HepG2 (cell line): ENCODE measurements at regions not wholly inside any gene's neighbourhood (a gene's known extent, or its start where the extent isn't known, plus 50 kb on each side); places are given as distances from the start of the nearest gene placed in this dataset.

Experiments
- ATAC-seq: fragments of 200-7000 bp; cut with Tn5 transposase; 3 replicates; pipeline ENCODE4 v1.9.1; 2020; ENCODE audit warnings: mild to moderate bottlenecking, moderate library complexity
- BruUV-seq: library from RNA; stranded (reverse); fragments of 400-500 nt; replicated peaks from 2 replicates; lab custom pipeline; 2021; lab: Mats Ljungman, UMichigan
- CTCF ChIA-PET: fragments of 300-600 bp; formaldehyde crosslinking; extraction: SDS; loops from one replicate; lab custom pipeline; 2021; ENCODE audit warnings: low total read pairs, inconsistent platforms, low intra/inter-chr PET ratio; lab: Yijun Ruan, JAX
- POLR2A ChIA-PET: fragments of 350-600 bp; sonication (Branson Sonifier 250); formaldehyde crosslinking; loops from one replicate; lab custom pipeline; 2020; ENCODE audit warnings: antibody characterized with exemption, inconsistent platforms; lab: Yijun Ruan, JAX
- DNase-seq: peaks from one replicate; pipeline ENCODE4 v3.0.0-alpha.2; 2015; ENCODE audit warnings: low spot score
- FAIRE-seq: peaks from 3 replicates; lab custom pipeline; 2011; peaks lifted over from hg19 to GRCh38; lab: Jason Lieb, UNC
- H2AFZ ChIP-seq: one replicate; pipeline ENCODE4 v1.6.1; 2011; ENCODE audit warnings: low read length, inconsistent platforms
- H3K27ac ChIP-seq: fragments of 300-600 bp; 3 replicates; pipeline ENCODE4 v1.8.0; 2011; ENCODE audit warnings: mixed run types, mild to moderate bottlenecking, mixed read lengths, low read length, inconsistent platforms; ENCODE audit not compliant: insufficient read depth; ENCODE audit errors: extremely low read length
- H3K27me3 ChIP-seq, 2 experiments: fragments of 200-600 bp in 1 of 2; 2 replicates in 1 of 2; 3 replicates in 1 of 2; pipeline versions ENCODE4 v1.6.0 to v1.8.0; 2011; ENCODE audit warnings: low read length in 2 of 2, mild to moderate bottlenecking in 2 of 2, moderate library complexity in 2 of 2, inconsistent platforms in 1 of 2; ENCODE audit not compliant: insufficient read depth in 2 of 2, control insufficient read depth in 1 of 2
- H3K36me3 ChIP-seq, 2 experiments: fragments of 200-600 bp in 1 of 2; replicated peaks in 1 of 2; 2 replicates in 1 of 2; 3 replicates in 1 of 2; pipeline versions ENCODE4 v1.5.1 to v1.8.0; 2011; ENCODE audit warnings: low read length in 2 of 2, inconsistent platforms in 1 of 2; ENCODE audit not compliant: insufficient read depth in 2 of 2, control insufficient read depth in 1 of 2
- H3K4me1 ChIP-seq: 2 replicates; pipeline ENCODE4 v1.5.1; 2012; ENCODE audit warnings: low read length, inconsistent platforms; ENCODE audit not compliant: insufficient read depth
- H3K4me2 ChIP-seq: 2 replicates; pipeline ENCODE4 v1.6.0; 2011; ENCODE audit warnings: low read depth, low read length, inconsistent platforms
- H3K4me3 ChIP-seq, 3 experiments: fragments of 200-600 bp in 1 of 3; sonication (generic), shearing (Covaris generic) in 1 of 3; replicated peaks in 1 of 3; 2 replicates each; pipeline ENCODE4 v1.5.1; 2011 to 2016; ENCODE audit warnings: low read length in 3 of 3, inconsistent platforms in 2 of 3, low read depth in 2 of 3, mild to moderate bottlenecking in 2 of 3, control low read depth in 1 of 3, mixed read lengths in 1 of 3; ENCODE audit not compliant: insufficient read depth in 1 of 3
- H3K79me2 ChIP-seq: one replicate; pipeline ENCODE4 v1.6.1; 2011; ENCODE audit warnings: low read length, inconsistent platforms; ENCODE audit not compliant: insufficient read depth
- H3K9ac ChIP-seq: 2 replicates; pipeline ENCODE4 v1.6.0; 2011; ENCODE audit warnings: mild to moderate bottlenecking, low read depth, low read length, inconsistent platforms; ENCODE audit not compliant: insufficient read depth
- H3K9me3 ChIP-seq: 2 replicates; pipeline ENCODE4 v1.5.1; 2012; ENCODE audit warnings: mild to moderate bottlenecking, low read length
- H4K20me1 ChIP-seq: 2 replicates; pipeline ENCODE4 v1.6.0; 2011; ENCODE audit warnings: inconsistent platforms, mild to moderate bottlenecking, low read length, moderate library complexity; ENCODE audit not compliant: insufficient read depth
- DNMT1 ChIP-seq: sonication (generic); formaldehyde crosslinking; IDR thresholded peaks from 2 replicates; pipeline ENCODE4 v1.5.1; 2020; ENCODE audit warnings: mild to moderate bottlenecking, missing genetic modification reagents
- EP300 ChIP-seq, 3 experiments: sonication (generic) in 1 of 3; formaldehyde crosslinking in 1 of 3; IDR thresholded peaks; 2 replicates each; pipeline versions ENCODE4 v1.5.1 to v1.6.1; 2011 to 2020; ENCODE audit warnings: low read depth in 2 of 3, low read length in 2 of 3, borderline replicate concordance in 1 of 3, improper control_type of control experiment in 1 of 3, mild to moderate bottlenecking in 1 of 3, missing genetic modification reagents in 1 of 3, moderate library complexity in 1 of 3
- ESRRA ChIP-seq: sonication (generic); formaldehyde crosslinking; IDR thresholded peaks from 2 replicates; pipeline ENCODE4 v1.5.1; 2020; ENCODE audit warnings: mild to moderate bottlenecking, low read depth, missing genetic modification reagents
- HDAC1 ChIP-seq: sonication (generic); formaldehyde crosslinking; IDR thresholded peaks from 2 replicates; pipeline ENCODE4 v1.5.1; 2020; ENCODE audit warnings: mild to moderate bottlenecking, missing genetic modification reagents
- HHEX ChIP-seq: IDR thresholded peaks from 2 replicates; pipeline ENCODE4 v1.6.1; 2016; ENCODE audit warnings: control low read depth
- HMG20A ChIP-seq: IDR thresholded peaks from 2 replicates; pipeline ENCODE4 v1.6.1; 2016; ENCODE audit warnings: borderline replicate concordance
- HNRNPLL ChIP-seq: fragments of 200-400 bp; formaldehyde crosslinking; IDR thresholded peaks from 2 replicates; pipeline ENCODE4 v1.6.1; 2017; ENCODE audit warnings: mild to moderate bottlenecking, low read depth, low read length; ENCODE audit not compliant: poor library complexity, severe bottlenecking
- JDP2 ChIP-seq: sonication (generic); formaldehyde crosslinking; IDR thresholded peaks from 2 replicates; pipeline ENCODE4 v1.8.1; 2022; ENCODE audit warnings: missing genetic modification reagents, borderline replicate concordance
- RARA ChIP-seq: IDR thresholded peaks from 2 replicates; pipeline ENCODE4 v1.6.1; 2016; ENCODE audit warnings: missing genetic modification reagents, missing compliant biosample characterization
- REPIN1 ChIP-seq: sonication (generic); formaldehyde crosslinking; IDR thresholded peaks from 2 replicates; pipeline ENCODE4 v1.8.0; 2022; ENCODE audit warnings: missing genetic modification reagents, low read depth, mild to moderate bottlenecking, borderline replicate concordance
- RFX5 ChIP-seq: IDR thresholded peaks from 2 replicates; pipeline ENCODE4 v1.6.1; 2011; ENCODE audit warnings: low read depth, low read length, improper control_type of control experiment
- ZC3H13 ChIP-seq: sonication (generic); formaldehyde crosslinking; IDR thresholded peaks from 2 replicates; pipeline ENCODE4 v1.8.1; 2023; ENCODE audit warnings: mild to moderate bottlenecking, missing genetic modification reagents, moderate library complexity
- ZKSCAN1 ChIP-seq: fragments of 150-350 bp; IDR thresholded peaks from 2 replicates; pipeline ENCODE4 v1.6.1; 2014; ENCODE audit warnings: low read length
- ZNF674 ChIP-seq: sonication (generic); formaldehyde crosslinking; IDR thresholded peaks from 2 replicates; pipeline ENCODE4 v1.5.0; 2020; ENCODE audit warnings: low read depth, mild to moderate bottlenecking, missing genetic modification reagents
- ZNF749 ChIP-seq: sonication (generic); formaldehyde crosslinking; IDR thresholded peaks from 2 replicates; pipeline ENCODE4 v1.8.0; 2022; ENCODE audit warnings: mild to moderate bottlenecking, missing genetic modification reagents, moderate library complexity, borderline replicate concordance
- ZZZ3 ChIP-seq: sonication (generic); formaldehyde crosslinking; IDR thresholded peaks from 2 replicates; pipeline ENCODE4 v1.4.0; 2020; ENCODE audit warnings: missing genetic modification reagents, mild to moderate bottlenecking, borderline replicate concordance
- WGBS: methylation state at CpG from one replicate; pipeline ENCODE4 v1.1.6; 2017; ENCODE audit warnings: low lambda C conversion rate; 5-methylcytosine and 5-hydroxymethylcytosine counted together
- in situ Hi-C: cut with HindIII; loops from 2 replicates; pipeline ENCODE4 v1.10.0; 2017; ENCODE audit warnings: low pct_unique_long_range_greater_than_20kb; ENCODE audit not compliant: extremely low pct_ligation_motif_present
- intact Hi-C: fragments of 100-400 bp; cut with micrococcal nuclease; formaldehyde crosslinking; loops from one replicate; pipeline ENCODE4 v1.10.0; 2022; ENCODE audit not compliant: unreplicated experiment
- TF ChIP-seq, protein P1 (sequence below), 2 experiments: sonication (generic) in 1 of 2; formaldehyde crosslinking in 1 of 2; IDR thresholded peaks; 2 replicates each; pipeline versions ENCODE4 v1.6.1 to v1.9.0; 2014 to 2022; ENCODE audit warnings: antibody characterized with exemption in 1 of 2, borderline replicate concordance in 1 of 2, inconsistent platforms in 1 of 2, low read depth in 1 of 2, missing genetic modification reagents in 1 of 2
- TF ChIP-seq, protein P2 (sequence below): sonication (generic); formaldehyde crosslinking; conservative IDR thresholded peaks from 2 replicates; pipeline ENCODE4 v1.4.0; 2020; ENCODE audit warnings: missing genetic modification reagents

DNA sequence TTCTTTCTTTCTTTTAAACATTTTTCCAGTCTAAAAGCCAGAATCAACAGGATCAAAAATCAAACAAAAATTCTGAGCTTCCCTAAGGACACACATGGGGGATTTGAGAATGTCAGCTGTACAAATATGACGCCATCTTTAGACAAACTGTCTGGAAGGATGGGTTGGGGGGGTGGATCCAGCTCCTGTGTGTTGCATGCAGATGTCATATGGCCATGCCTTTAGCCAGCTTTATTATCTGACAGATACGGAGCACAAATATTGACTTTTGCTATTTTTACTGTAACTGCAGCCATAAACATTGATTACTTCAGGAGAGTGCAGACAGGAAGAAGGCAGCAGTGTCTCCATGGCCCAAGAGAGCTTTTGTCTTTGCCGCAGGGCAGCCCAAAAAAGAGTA, 279.4 kb upstream of the ELAC2 start:
- peak; percentile 7 for DNase-seq
- H2AFZ ChIP-seq = no peak overlapping the region
- WGBS = 3% methylated on average over 3 of the region's 3 CpGs
- no peak for FAIRE-seq
- ChIA-PET CTCF (no interaction called here), POLR2A (no interaction called here)
- in situ Hi-C loops (no loop called here), intact Hi-C loops (no loop called here)
- BruUV-seq = no TSS peak
- H3K4me3 ChIP-seq = no peak overlapping the region
- H4K20me1 ChIP-seq = no peaks in the 10 kb centered on the region
- no peaks in the 10 kb centered on the region for H3K9me3 ChIP-seq
- H3K79me2 ChIP-seq = no peaks in the 10 kb centered on the region
- ATAC-seq = no peak; the same call in 2 of the 3 replicates
- no peak overlapping the region for H3K27ac ChIP-seq
- no peaks in the 10 kb centered on the region for H3K36me3 ChIP-seq
- no peaks in the 10 kb centered on the region for H3K27me3 ChIP-seq
- H3K9ac ChIP-seq = no peak overlapping the region
- peaks cover 10% of the 10 kb centered on the region; the same call in 1 of the 2 replicates for H3K4me1 ChIP-seq
- no peak overlapping the region for H3K4me2 ChIP-seq
- TF ChIP-seq RFX5 (no peak), RARA (CRISPR knock-in tag) (peak; percentile 64), HHEX (CRISPR knock-in tag) (peak; percentile 75), HDAC1 (CRISPR knock-in tag) (peak; percentile 27; the same call in 1 of the 2 replicates), REPIN1 (CRISPR knock-in tag) (no peak), ESRRA (CRISPR knock-in tag) (no peak), ZNF674 (CRISPR knock-in tag) (no peak), ZZZ3 (CRISPR knock-in tag) (no peak), HNRNPLL (no peak), EP300 (IDR thresholded peaks at IDR 0.05; ENCODE audit: low read depth in 2 of 2, low read length in 2 of 2) (peak in 1 of 2 experiments; percentile 34; a peak in 1 of 4 replicates), EP300 (CRISPR knock-in tag; IDR thresholded peaks at IDR 0.05; ENCODE audit: borderline replicate concordance) (no peak), DNMT1 (CRISPR knock-in tag) (no peak), ZKSCAN1 (no peak), ZC3H13 (no peak), JDP2 (no peak), HMG20A (peak; percentile 60; the same call in 1 of the 2 replicates), ZNF749 (CRISPR knock-in tag) (no peak)
- TF ChIP-seq, protein P1, sequence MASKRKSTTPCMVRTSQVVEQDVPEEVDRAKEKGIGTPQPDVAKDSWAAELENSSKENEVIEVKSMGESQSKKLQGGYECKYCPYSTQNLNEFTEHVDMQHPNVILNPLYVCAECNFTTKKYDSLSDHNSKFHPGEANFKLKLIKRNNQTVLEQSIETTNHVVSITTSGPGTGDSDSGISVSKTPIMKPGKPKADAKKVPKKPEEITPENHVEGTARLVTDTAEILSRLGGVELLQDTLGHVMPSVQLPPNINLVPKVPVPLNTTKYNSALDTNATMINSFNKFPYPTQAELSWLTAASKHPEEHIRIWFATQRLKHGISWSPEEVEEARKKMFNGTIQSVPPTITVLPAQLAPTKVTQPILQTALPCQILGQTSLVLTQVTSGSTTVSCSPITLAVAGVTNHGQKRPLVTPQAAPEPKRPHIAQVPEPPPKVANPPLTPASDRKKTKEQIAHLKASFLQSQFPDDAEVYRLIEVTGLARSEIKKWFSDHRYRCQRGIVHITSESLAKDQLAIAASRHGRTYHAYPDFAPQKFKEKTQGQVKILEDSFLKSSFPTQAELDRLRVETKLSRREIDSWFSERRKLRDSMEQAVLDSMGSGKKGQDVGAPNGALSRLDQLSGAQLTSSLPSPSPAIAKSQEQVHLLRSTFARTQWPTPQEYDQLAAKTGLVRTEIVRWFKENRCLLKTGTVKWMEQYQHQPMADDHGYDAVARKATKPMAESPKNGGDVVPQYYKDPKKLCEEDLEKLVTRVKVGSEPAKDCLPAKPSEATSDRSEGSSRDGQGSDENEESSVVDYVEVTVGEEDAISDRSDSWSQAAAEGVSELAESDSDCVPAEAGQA (IDR thresholded peaks at IDR 0.05; ENCODE audit: low read depth) = no peak
- TF ChIP-seq, protein P1 (CRISPR knock-in tag; IDR thresholded peaks at IDR 0.05; ENCODE audit: borderline replicate concordance) = no peak
- TF ChIP-seq, protein P2, sequence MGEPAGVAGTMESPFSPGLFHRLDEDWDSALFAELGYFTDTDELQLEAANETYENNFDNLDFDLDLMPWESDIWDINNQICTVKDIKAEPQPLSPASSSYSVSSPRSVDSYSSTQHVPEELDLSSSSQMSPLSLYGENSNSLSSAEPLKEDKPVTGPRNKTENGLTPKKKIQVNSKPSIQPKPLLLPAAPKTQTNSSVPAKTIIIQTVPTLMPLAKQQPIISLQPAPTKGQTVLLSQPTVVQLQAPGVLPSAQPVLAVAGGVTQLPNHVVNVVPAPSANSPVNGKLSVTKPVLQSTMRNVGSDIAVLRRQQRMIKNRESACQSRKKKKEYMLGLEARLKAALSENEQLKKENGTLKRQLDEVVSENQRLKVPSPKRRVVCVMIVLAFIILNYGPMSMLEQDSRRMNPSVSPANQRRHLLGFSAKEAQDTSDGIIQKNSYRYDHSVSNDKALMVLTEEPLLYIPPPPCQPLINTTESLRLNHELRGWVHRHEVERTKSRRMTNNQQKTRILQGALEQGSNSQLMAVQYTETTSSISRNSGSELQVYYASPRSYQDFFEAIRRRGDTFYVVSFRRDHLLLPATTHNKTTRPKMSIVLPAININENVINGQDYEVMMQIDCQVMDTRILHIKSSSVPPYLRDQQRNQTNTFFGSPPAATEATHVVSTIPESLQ (CRISPR knock-in tag) = no peak
